Erythroblast (primary cell): ENCODE measurements at regions not wholly inside any gene's neighbourhood (a gene's known extent, or its start where the extent isn't known, plus 50 kb on each side); places are given as distances from the start of the nearest gene placed in this dataset.

ENCODE experiments used
- GATA1 ChIP-seq: IDR thresholded peaks from 2 replicates; pipeline ENCODE4 v1.6.1; 2011; ENCODE audit warnings: low read depth, mild to moderate bottlenecking, control low read depth, low read length, moderate library complexity
- POLR2A ChIP-seq: IDR thresholded peaks from 2 replicates; pipeline ENCODE4 v1.6.1; 2011; ENCODE audit warnings: mild to moderate bottlenecking, low read length

- TF ChIP-seq POLR2A: no peak
- TF ChIP-seq GATA1: no peak
These were observed 64.4 kb downstream of the NPTX2 start for GRCh38 chr7:98681511-98681910.
